Upper lobe of left lung (tissue), 6 donors: ENCODE measurements at regions not wholly inside any gene's neighbourhood (a gene's known extent, or its start where the extent isn't known, plus 50 kb on each side); places are given as distances from the start of the nearest gene placed in this dataset.

Experiments used
- ATAC-seq, 2 donors: fragments of 200-7000 bp; cut with Tn5 transposase; one replicate each; pipeline ENCODE4 v1.9.1; 2022; ENCODE audit warnings: mild to moderate bottlenecking in 2 of 2, moderate library complexity in 2 of 2; ENCODE audit not compliant: low FRiP score in 2 of 2
- DNase-seq, 2 donors: peaks; one replicate each; pipeline ENCODE4 v3.0.0-alpha.2; 2019 to 2020
- H3K27ac ChIP-seq, 4 donors: fragments of 200-600 bp; sonication (generic); one replicate each; pipeline ENCODE4 v1.5.1; 2016 to 2019
- H3K27me3 ChIP-seq, 4 donors: fragments of 200-600 bp; sonication (generic); one replicate each; pipeline ENCODE4 v1.5.1; 2017 to 2019
- H3K36me3 ChIP-seq, 4 donors: fragments of 200-600 bp; sonication (generic); one replicate each; pipeline ENCODE4 v1.5.1; 2016 to 2019
- H3K4me1 ChIP-seq, 4 donors: fragments of 200-600 bp; sonication (generic); one replicate each; pipeline ENCODE4 v1.5.1; 2018 to 2019
- H3K4me3 ChIP-seq, 4 donors: fragments of 200-600 bp; sonication (generic); one replicate each; pipeline ENCODE4 v1.5.1; 2017 to 2019; ENCODE audit warnings: mild to moderate bottlenecking in 2 of 4, moderate library complexity in 1 of 4
- H3K9me3 ChIP-seq, 4 donors: fragments of 200-600 bp; sonication (generic); one replicate each; pipeline ENCODE4 v1.5.1; 2018 to 2019
- CTCF ChIP-seq, 6 experiments: fragments of 450-650 bp in 4 of 6; fragments of 200-600 bp in 2 of 6; sonication (generic) in 2 of 6; IDR thresholded peaks; one replicate each; pipeline ENCODE4 v1.5.1; 2016 to 2019; ENCODE audit warnings: antibody characterized with exemption in 6 of 6
- EP300 ChIP-seq, 4 donors: sonication (generic); formaldehyde crosslinking; IDR thresholded peaks; one replicate each; pipeline ENCODE4 v1.5.1; 2017; ENCODE audit warnings: antibody characterized with exemption in 4 of 4, control low read depth in 2 of 4
- POLR2A ChIP-seq, 4 donors: fragments of 450-650 bp; IDR thresholded peaks; one replicate each; pipeline ENCODE4 v1.5.1; 2016 to 2017; ENCODE audit warnings: antibody characterized with exemption in 4 of 4, mild to moderate bottlenecking in 2 of 4
- POLR2AphosphoS5 ChIP-seq, 2 donors: sonication (generic); formaldehyde crosslinking; IDR thresholded peaks; one replicate each; pipeline ENCODE4 v1.5.1; 2017; ENCODE audit warnings: antibody characterized with exemption in 2 of 2
- WGBS, 2 donors: methylation state at CpG; one replicate each; pipeline ENCODE4 v1.1.5; 2017 to 2018; 5-methylcytosine and 5-hydroxymethylcytosine counted together
- donor health status: DM: no; HTN: no; CAD: no; lungs with moderate emphysema.
- donor health status: DM: no; HTN: yes; CAD: no; lungs with severe emphysema.

- DNase-seq (no peak), ATAC-seq (no peak)
- TF ChIP-seq POLR2AphosphoS5 (IDR thresholded peaks at IDR 0.05) (no peak), POLR2A (IDR thresholded peaks at IDR 0.05) (no peak), CTCF (IDR thresholded peaks at IDR 0.05) (no peak), EP300 (IDR thresholded peaks at IDR 0.05) (no peak)
- WGBS, 2 donors: 76 to 78% methylated on average over 2 of the region's 2 CpGs
- Histone ChIP-seq H3K9me3 (no peaks in the 10 kb centered on the region), H3K27ac (no peak overlapping the region), H3K4me3 (no peak overlapping the region), H3K27me3 (no peaks in the 10 kb centered on the region), H3K36me3 (no peaks in the 10 kb centered on the region), H3K4me1 (no peaks in the 10 kb centered on the region)
These were observed 69.4 kb upstream of the GAP43 start for GRCh38 chr3:115553796-115554486.

- TF ChIP-seq POLR2A (IDR thresholded peaks at IDR 0.05): no peak
- no peak for TF ChIP-seq CTCF (IDR thresholded peaks at IDR 0.05)
- no peak for TF ChIP-seq EP300 (IDR thresholded peaks at IDR 0.05)
- TF ChIP-seq POLR2AphosphoS5 (IDR thresholded peaks at IDR 0.05): no peak
- Histone ChIP-seq H3K4me3 (no peak overlapping the region), H3K4me1 (no peaks in the 10 kb centered on the region), H3K36me3 (no peaks in the 10 kb centered on the region), H3K9me3 (no peaks in the 10 kb centered on the region), H3K27ac (no peak overlapping the region), H3K27me3 (no peaks in the 10 kb centered on the region)
- DNase-seq (no peak), ATAC-seq (no peak)
These were observed 68.9 kb upstream of the GAP43 start for GRCh38 chr3:115554487-115554807.

GRCh38 chr3:115562636-115563267, 60.6 kb upstream of the GAP43 start:
- ATAC-seq: no peak
- Histone ChIP-seq H3K9me3 (no peaks in the 10 kb centered on the region), H3K36me3 (no peaks in the 10 kb centered on the region), H3K4me3 (no peak overlapping the region), H3K27me3 (no peaks in the 10 kb centered on the region), H3K27ac (no peak overlapping the region), H3K4me1 (no peaks in the 10 kb centered on the region)
- DNase-seq: no peak
- TF ChIP-seq CTCF (IDR thresholded peaks at IDR 0.05) (no peak), POLR2A (IDR thresholded peaks at IDR 0.05) (no peak), POLR2AphosphoS5 (IDR thresholded peaks at IDR 0.05) (no peak), EP300 (IDR thresholded peaks at IDR 0.05) (no peak)
- 81 to 86% methylated on average over 4 of the region's 4 CpGs for WGBS, 2 donors

GRCh38 chr3:115563984-115564383, 59.3 kb upstream of the GAP43 start:
- no peaks in the 10 kb centered on the region for H3K36me3 ChIP-seq
- DNase-seq (no peak), ATAC-seq (no peak)
- no peak overlapping the region for H3K27ac ChIP-seq
- H3K4me1 ChIP-seq: no peaks in the 10 kb centered on the region
- H3K4me3 ChIP-seq: no peak overlapping the region
- 93 to 95% methylated on average over 1 of the region's 1 CpG for WGBS, 2 donors
- no peak for TF ChIP-seq POLR2A (IDR thresholded peaks at IDR 0.05)
- TF ChIP-seq POLR2AphosphoS5 (IDR thresholded peaks at IDR 0.05): no peak
- no peak for TF ChIP-seq CTCF (IDR thresholded peaks at IDR 0.05)
- TF ChIP-seq EP300 (IDR thresholded peaks at IDR 0.05): no peak
- H3K9me3 ChIP-seq: no peaks in the 10 kb centered on the region
- H3K27me3 ChIP-seq: no peaks in the 10 kb centered on the region

GRCh38 chr3:115571413-115571812, 51.9 kb upstream of the GAP43 start:
- DNase-seq (no peak), ATAC-seq (no peak)
- Histone ChIP-seq H3K36me3 (no peaks in the 10 kb centered on the region), H3K27ac (no peak overlapping the region), H3K4me1 (no peaks in the 10 kb centered on the region), H3K4me3 (no peak overlapping the region), H3K9me3 (no peaks in the 10 kb centered on the region), H3K27me3 (no peaks in the 10 kb centered on the region)
- WGBS, 2 donors: 81 to 83% methylated on average over 1 of the region's 1 CpG
- no peak for TF ChIP-seq POLR2AphosphoS5 (IDR thresholded peaks at IDR 0.05)
- TF ChIP-seq POLR2A (IDR thresholded peaks at IDR 0.05): no peak
- TF ChIP-seq EP300 (IDR thresholded peaks at IDR 0.05): no peak
- TF ChIP-seq CTCF (IDR thresholded peaks at IDR 0.05): no peak
